Smooth muscle cell (in vitro differentiated cells): ENCODE measurements at regions not wholly inside any gene's neighbourhood (a gene's known extent, or its start where the extent isn't known, plus 50 kb on each side); places are given as distances from the start of the nearest gene placed in this dataset.
"Not testable (repeated sequence)": the region's sequence is repeated elsewhere in the genome, so short reads cannot be mapped to it uniquely, and the experiment has no call there.

ENCODE experiments used
- DNase-seq: peaks from one replicate; lab custom pipeline; 2025; ENCODE audit not compliant: unreplicated experiment; lab: John Stamatoyannopoulos, UW
- H2AFZ ChIP-seq: fragments of 200-600 bp; sonication (generic); 2 replicates; pipeline ENCODE4 v1.6.0; 2016; ENCODE audit warnings: antibody characterized with exemption, low read depth, mild to moderate bottlenecking
- H3F3A ChIP-seq: fragments of 200-600 bp; sonication (generic); 2 replicates; pipeline ENCODE4 v1.6.0; 2017; ENCODE audit warnings: antibody characterized with exemption, low read depth
- H3K27ac ChIP-seq: fragments of 200-600 bp; sonication (generic); 2 replicates; pipeline ENCODE4 v1.5.1; 2016; ENCODE audit warnings: low read depth, mild to moderate bottlenecking
- H3K27me3 ChIP-seq: fragments of 200-600 bp; sonication (generic); 2 replicates; pipeline ENCODE4 v1.6.1; 2016; ENCODE audit warnings: low read depth, mild to moderate bottlenecking
- H3K36me3 ChIP-seq: fragments of 200-600 bp; sonication (generic); 2 replicates; pipeline ENCODE4 v1.5.1; 2016; ENCODE audit warnings: low read depth
- H3K4me1 ChIP-seq: fragments of 200-600 bp; sonication (generic); 2 replicates; pipeline ENCODE4 v1.5.1; 2016; ENCODE audit warnings: low read depth
- H3K4me2 ChIP-seq: fragments of 200-600 bp; sonication (generic); 2 replicates; pipeline ENCODE4 v1.6.0; 2016; ENCODE audit warnings: mild to moderate bottlenecking
- H3K4me3 ChIP-seq: fragments of 200-600 bp; sonication (generic); 2 replicates; pipeline ENCODE4 v1.5.1; 2016; ENCODE audit warnings: mild to moderate bottlenecking
- H3K79me2 ChIP-seq: fragments of 200-600 bp; sonication (generic); 2 replicates; pipeline ENCODE4 v1.6.0; 2016; ENCODE audit warnings: low read depth, mild to moderate bottlenecking
- H3K9ac ChIP-seq: fragments of 200-600 bp; sonication (generic); 2 replicates; pipeline ENCODE4 v1.6.0; 2016; ENCODE audit warnings: low read depth
- H3K9me3 ChIP-seq: fragments of 200-600 bp; sonication (generic); replicated peaks from 2 replicates; pipeline ENCODE4 v1.5.1; 2016; ENCODE audit warnings: low read depth
- H4K20me1 ChIP-seq: fragments of 200-600 bp; sonication (generic); 2 replicates; pipeline ENCODE4 v1.6.0; 2016; ENCODE audit warnings: low read depth
- WGBS: methylation state at CpG from one replicate; pipeline ENCODE4 v1.1.7; 2016; ENCODE audit warnings: low lambda C conversion rate; 5-methylcytosine and 5-hydroxymethylcytosine counted together
- TF ChIP-seq, protein P1 (sequence below): fragments of 200-600 bp; sonication (generic); IDR thresholded peaks from 2 replicates; pipeline ENCODE4 v1.5.1; 2017; ENCODE audit warnings: borderline replicate concordance, mild to moderate bottlenecking, antibody characterized with exemption; ENCODE audit not compliant: insufficient read depth, poor library complexity, severe bottlenecking

DNA sequence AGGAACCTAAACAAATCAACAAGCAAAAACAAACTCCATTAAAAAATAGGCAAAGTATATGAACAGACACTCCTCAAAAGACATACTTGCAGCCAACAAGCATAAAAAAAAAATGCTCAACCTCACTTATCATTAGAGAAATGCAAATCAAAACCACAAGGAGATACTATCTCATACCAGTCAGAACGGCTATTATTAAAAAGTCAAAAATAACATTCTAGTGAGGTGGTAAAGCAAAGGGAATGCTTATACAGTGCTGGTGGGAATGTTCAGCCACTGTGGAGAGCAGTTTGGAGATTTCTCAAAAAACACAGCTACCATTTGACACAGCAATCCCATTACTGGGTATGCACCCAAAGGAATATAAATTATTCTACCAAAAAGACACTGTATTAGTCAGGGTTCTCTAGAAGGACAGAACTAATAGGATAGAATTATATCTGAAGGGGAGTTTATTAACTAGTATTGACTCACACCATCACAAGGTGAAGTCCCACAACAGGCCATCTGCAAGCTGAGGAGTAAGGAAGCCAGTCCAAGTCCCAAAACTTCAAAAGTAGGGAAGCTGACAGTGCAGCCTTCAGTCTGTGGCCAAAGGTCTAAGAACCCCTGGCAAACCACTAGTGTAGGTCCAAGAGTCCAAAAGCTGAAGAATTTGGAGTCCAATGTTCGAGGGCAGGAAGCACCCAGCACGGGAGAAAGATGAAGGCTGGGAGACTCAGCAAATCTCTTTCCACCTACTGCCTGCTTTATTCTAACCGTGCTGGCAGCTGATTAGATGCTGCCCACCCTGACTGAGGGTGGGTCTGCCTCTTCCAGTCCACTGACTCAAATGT, 101.6 kb upstream of the KRAS start:
- Histone ChIP-seq H3K9ac (no peak overlapping the region), H4K20me1 (no peaks in the 10 kb centered on the region), H3K27ac (no peak overlapping the region), H3K27me3 (no peaks in the 10 kb centered on the region), H3F3A (no peaks in the 10 kb centered on the region), H3K79me2 (no peaks in the 10 kb centered on the region), H3K4me1 (no peaks in the 10 kb centered on the region), H3K4me2 (no peak overlapping the region), H3K36me3 (no peaks in the 10 kb centered on the region), H3K4me3 (no peak overlapping the region), H2AFZ (no peak overlapping the region), H3K9me3 (no peaks in the 10 kb centered on the region)
- no peak for DNase-seq
- WGBS, result 70% methylated on average over 4 of the region's 4 CpGs
- TF ChIP-seq, protein P1, sequence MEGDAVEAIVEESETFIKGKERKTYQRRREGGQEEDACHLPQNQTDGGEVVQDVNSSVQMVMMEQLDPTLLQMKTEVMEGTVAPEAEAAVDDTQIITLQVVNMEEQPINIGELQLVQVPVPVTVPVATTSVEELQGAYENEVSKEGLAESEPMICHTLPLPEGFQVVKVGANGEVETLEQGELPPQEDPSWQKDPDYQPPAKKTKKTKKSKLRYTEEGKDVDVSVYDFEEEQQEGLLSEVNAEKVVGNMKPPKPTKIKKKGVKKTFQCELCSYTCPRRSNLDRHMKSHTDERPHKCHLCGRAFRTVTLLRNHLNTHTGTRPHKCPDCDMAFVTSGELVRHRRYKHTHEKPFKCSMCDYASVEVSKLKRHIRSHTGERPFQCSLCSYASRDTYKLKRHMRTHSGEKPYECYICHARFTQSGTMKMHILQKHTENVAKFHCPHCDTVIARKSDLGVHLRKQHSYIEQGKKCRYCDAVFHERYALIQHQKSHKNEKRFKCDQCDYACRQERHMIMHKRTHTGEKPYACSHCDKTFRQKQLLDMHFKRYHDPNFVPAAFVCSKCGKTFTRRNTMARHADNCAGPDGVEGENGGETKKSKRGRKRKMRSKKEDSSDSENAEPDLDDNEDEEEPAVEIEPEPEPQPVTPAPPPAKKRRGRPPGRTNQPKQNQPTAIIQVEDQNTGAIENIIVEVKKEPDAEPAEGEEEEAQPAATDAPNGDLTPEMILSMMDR, result no peak

DNA sequence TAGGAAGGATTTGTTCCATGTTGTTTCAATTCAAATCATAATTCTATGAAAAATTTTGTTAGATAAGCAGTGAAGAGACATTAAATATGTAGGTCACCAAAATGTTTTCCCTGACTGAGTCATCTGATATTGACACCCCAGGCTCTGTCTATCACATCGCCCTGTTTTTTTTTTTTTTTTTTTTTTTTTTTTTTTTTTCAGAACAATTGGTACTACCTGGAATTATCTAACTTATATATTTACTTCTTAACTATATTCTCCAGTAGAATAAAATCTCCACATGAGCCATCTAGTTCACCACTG, 97.8 kb upstream of the KRAS start:
- Histone ChIP-seq H3K79me2 (no peaks in the 10 kb centered on the region), H2AFZ (no peak overlapping the region), H3K9me3 (no peaks in the 10 kb centered on the region), H3K4me2 (no peak overlapping the region), H3K36me3 (no peaks in the 10 kb centered on the region), H3K4me1 (no peaks in the 10 kb centered on the region), H3F3A (no peaks in the 10 kb centered on the region), H3K4me3 (no peak overlapping the region), H4K20me1 (no peaks in the 10 kb centered on the region), H3K27me3 (no peaks in the 10 kb centered on the region), H3K9ac (no peak overlapping the region), H3K27ac (no peak overlapping the region)
- DNase-seq, result no peak
- WGBS, result 100% methylated on average over 1 of the region's 1 CpG
- TF ChIP-seq, protein P1, result no peak

DNA sequence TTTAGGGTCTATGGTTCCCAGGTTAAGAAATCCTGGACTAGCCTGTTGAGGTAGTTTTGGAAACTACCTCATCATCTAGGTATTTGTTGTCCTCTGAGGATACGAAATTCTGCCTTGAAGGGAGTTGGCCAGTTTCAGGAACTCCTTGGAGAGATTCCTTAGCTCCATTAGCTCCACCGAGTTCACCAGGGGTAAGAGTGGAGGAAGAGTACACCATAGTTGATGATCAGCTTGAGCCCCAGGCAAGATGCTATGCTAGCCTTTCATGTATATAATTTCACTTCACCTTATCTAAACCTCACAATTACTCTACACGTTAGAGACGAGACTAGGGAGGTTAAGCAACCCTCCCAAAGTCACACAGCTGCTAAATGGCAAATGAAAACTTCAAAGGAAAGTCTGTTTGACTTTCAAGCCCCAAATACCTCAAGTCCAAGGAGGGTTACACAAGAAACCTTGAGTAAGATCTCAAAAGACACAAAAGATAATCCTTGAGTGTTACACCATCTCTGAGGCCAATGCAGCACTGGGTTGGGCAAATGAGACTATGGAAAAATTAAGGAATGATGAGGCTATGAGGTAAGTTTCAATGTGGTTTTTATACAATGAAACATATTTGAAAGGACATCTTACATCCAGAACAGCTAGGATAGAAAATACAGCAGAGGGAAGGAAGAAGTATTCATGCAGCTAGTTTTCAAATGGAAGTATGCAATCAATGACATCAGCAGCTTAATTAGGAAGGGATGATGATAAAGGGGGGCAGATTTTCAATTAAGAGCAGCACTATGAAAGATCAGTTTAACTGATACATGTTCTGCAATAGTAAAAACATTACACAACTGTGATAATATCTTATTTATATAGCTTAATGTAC, 97.2 kb upstream of the KRAS start:
- Histone ChIP-seq H2AFZ (peak overlapping the region; percentile 3), H3K27ac (no peak overlapping the region), H3K9me3 (no peaks in the 10 kb centered on the region), H3K79me2 (no peaks in the 10 kb centered on the region), H3K4me1 (no peaks in the 10 kb centered on the region), H3K4me2 (no peak overlapping the region), H3K27me3 (no peaks in the 10 kb centered on the region), H4K20me1 (no peaks in the 10 kb centered on the region), H3K4me3 (no peak overlapping the region), H3K9ac (no peak overlapping the region), H3K36me3 (no peaks in the 10 kb centered on the region), H3F3A (no peaks in the 10 kb centered on the region)
- DNase-seq, result no peak
- WGBS, result 22% methylated on average over 4 of the region's 4 CpGs
- TF ChIP-seq, protein P1, result no peak

DNA sequence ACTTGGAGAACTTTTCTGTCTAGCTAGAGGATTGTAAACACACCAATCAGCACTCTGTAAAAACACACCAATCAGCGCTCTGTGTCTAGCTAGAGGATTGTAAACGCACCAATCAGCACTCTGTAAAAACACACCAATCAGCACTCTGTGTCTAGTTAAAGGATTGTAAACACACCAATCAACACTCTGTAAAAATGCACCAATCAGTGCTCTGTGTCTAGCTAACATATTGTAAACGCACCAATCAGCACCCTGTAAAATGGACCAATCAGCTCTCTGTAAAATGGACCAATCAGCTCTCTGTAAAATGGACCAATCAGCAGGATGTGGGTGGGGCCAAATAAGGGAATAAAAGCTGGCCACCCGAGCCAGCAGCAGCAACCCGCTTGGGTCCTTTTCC, 91.1 kb upstream of the KRAS start:
- DNase-seq, H3K27ac ChIP-seq: not testable (repeated sequence)
- 90% methylated on average over 5 of the region's 5 CpGs for WGBS

More for the DNA sequence above, 91.1 kb upstream of the KRAS start:
- not testable (repeated sequence) for H3K4me2 ChIP-seq, H3K9ac ChIP-seq, H3K4me1 ChIP-seq, H3K79me2 ChIP-seq, H3K36me3 ChIP-seq, H3K9me3 ChIP-seq, H4K20me1 ChIP-seq, H2AFZ ChIP-seq, H3F3A ChIP-seq, H3K27me3 ChIP-seq, H3K4me3 ChIP-seq
